ENCODE measurements at regions not wholly inside any gene's neighbourhood (a gene's known extent, or its start where the extent isn't known, plus 50 kb on each side); places are given as distances from the start of the nearest gene placed in this dataset.

DNA sequence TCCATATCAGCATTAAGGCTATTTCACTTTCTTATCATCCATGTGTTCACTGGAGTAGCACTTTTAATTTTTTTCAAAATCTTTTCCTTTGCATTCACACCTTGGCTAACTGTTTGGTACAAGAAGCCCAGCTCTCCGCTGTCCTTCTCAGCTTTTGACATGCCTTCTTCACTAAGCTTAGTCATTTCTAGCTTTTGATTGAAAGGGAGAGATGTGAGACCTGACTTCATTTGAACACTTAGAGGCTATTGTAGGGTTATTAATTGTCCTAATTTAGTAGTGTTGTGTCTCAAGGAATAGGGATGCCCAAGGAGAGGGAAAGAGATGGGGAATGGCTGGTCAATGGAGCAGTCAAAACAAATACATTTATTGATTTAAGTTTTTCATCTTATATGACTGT, 350.0 kb downstream of the CXCL12 start:
- no peak for TF ChIP-seq SIN3A (IDR thresholded peaks at IDR 0.05; ENCODE audit: low read depth)
- no peak for TF ChIP-seq ZFX (IDR thresholded peaks at IDR 0.05)
- no peak for TF ChIP-seq YY1 (IDR thresholded peaks at IDR 0.05; ENCODE audit: extremely low read depth, insufficient replicate concordance, low read depth, low read length)
- H3K4me3 ChIP-seq (replicated peaks in 1 of 2; ENCODE audit: low read depth in 1 of 2, low read length in 2 of 2): no peak overlapping the region
- intact Hi-C loops (cut with micrococcal nuclease): no loop called here
- H2AFZ ChIP-seq (ENCODE audit: low read depth, low read length, poor library complexity, severe bottlenecking): no peak overlapping the region
- no peak overlapping the region for H3K27ac ChIP-seq (ENCODE audit: low read depth, low read length)
- H3K36me3 ChIP-seq (ENCODE audit: control insufficient read depth in 1 of 2, insufficient read depth in 2 of 2, low read length in 2 of 2): no peaks in the 10 kb centered on the region
- ChIA-PET POLR2A (no interaction called here), RAD21 (ENCODE audit: low non-redundant PET in 1 of 2, low total read pairs in 2 of 2, uncharacterized antibody in 2 of 2, unreplicated experiment in 2 of 2) (no interaction called here), CTCF (no interaction called here)
- no peak overlapping the region for H3K4me2 ChIP-seq (ENCODE audit: low read length)
- ATAC-seq (no peak), DNase-seq (ENCODE audit: low read depth, low spot score) (no peak)
- 0 out of 2 replicates have a peak, but pooled peaks cover 19% of the 10 kb centered on the region for H3K27me3 ChIP-seq (ENCODE audit: insufficient read depth, low read length)
- no peaks in the 10 kb centered on the region for H3K4me1 ChIP-seq (ENCODE audit: control insufficient read depth in 1 of 2, insufficient read depth in 2 of 2, low read length in 2 of 2)
- BruUV-seq (replicated peaks): no TSS peak
- no peak overlapping the region for H3K9ac ChIP-seq (ENCODE audit: low read length)
- H3K9me2 ChIP-seq (ENCODE audit: insufficient read depth): no peaks in the 10 kb centered on the region
- no peaks in the 10 kb centered on the region for H4K20me1 ChIP-seq (ENCODE audit: insufficient read depth)
- no peaks in the 10 kb centered on the region for H3K9me3 ChIP-seq (ENCODE audit: control insufficient read depth in 1 of 2, insufficient read depth in 1 of 2, low read depth in 1 of 2, low read length in 2 of 2)
- H3K79me2 ChIP-seq (ENCODE audit: insufficient read depth, low read length): no peaks in the 10 kb centered on the region

DNA sequence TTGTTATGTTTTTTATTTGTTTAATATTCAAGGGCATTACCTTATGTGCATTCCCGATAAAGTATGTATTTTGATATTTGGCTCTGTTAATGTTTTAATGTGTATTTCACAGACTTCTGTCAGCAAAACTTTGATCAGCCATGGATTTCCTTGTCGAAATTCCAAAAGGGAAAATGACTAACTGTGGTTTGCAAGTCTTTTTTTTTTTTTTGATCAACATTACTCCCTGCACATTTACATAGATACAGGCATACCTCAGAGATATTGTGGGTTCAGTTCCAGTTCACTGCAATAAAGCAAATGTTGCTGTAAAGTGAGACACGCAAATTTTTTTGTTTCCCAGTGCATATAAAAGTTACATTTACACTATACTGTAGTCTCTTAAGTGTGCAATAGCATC, 351.9 kb downstream of the CXCL12 start:
- intact Hi-C loops (cut with micrococcal nuclease): no loop called here
- TF ChIP-seq, protein P1, sequence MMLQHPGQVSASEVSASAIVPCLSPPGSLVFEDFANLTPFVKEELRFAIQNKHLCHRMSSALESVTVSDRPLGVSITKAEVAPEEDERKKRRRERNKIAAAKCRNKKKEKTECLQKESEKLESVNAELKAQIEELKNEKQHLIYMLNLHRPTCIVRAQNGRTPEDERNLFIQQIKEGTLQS (IDR thresholded peaks at IDR 0.05): no peak
- TF ChIP-seq, protein P2, sequence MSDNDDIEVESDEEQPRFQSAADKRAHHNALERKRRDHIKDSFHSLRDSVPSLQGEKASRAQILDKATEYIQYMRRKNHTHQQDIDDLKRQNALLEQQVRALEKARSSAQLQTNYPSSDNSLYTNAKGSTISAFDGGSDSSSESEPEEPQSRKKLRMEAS (IDR thresholded peaks at IDR 0.05): no peak
- no peak for TF ChIP-seq SP1 (IDR thresholded peaks at IDR 0.05; ENCODE audit: low read depth)
- no peak for TF ChIP-seq EGR1 (IDR thresholded peaks at IDR 0.05; ENCODE audit: low read depth)
- TF ChIP-seq, protein P3, sequence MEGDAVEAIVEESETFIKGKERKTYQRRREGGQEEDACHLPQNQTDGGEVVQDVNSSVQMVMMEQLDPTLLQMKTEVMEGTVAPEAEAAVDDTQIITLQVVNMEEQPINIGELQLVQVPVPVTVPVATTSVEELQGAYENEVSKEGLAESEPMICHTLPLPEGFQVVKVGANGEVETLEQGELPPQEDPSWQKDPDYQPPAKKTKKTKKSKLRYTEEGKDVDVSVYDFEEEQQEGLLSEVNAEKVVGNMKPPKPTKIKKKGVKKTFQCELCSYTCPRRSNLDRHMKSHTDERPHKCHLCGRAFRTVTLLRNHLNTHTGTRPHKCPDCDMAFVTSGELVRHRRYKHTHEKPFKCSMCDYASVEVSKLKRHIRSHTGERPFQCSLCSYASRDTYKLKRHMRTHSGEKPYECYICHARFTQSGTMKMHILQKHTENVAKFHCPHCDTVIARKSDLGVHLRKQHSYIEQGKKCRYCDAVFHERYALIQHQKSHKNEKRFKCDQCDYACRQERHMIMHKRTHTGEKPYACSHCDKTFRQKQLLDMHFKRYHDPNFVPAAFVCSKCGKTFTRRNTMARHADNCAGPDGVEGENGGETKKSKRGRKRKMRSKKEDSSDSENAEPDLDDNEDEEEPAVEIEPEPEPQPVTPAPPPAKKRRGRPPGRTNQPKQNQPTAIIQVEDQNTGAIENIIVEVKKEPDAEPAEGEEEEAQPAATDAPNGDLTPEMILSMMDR (IDR thresholded peaks at IDR 0.05 in 2 of 3, conservative IDR thresholded peaks at IDR 0.05 in 1 of 3; ENCODE audit: borderline replicate concordance in 1 of 3, insufficient read depth in 1 of 3, low read depth in 2 of 3, low read length in 2 of 3): no peak
- TF ChIP-seq SIN3A (IDR thresholded peaks at IDR 0.05; ENCODE audit: low read depth): no peak
- TF ChIP-seq ELF1 (IDR thresholded peaks at IDR 0.05; ENCODE audit: borderline replicate concordance, low read depth): no peak
- no peak for TF ChIP-seq POLR2A (IDR thresholded peaks at IDR 0.05; ENCODE audit: borderline replicate concordance, extremely low read depth, insufficient read depth, insufficient read length)
- TF ChIP-seq YY1 (IDR thresholded peaks at IDR 0.05; ENCODE audit: extremely low read depth, insufficient replicate concordance, low read depth, low read length): no peak
- TF ChIP-seq RAD21 (IDR thresholded peaks at IDR 0.05; ENCODE audit: low read depth): no peak
- H3K27ac ChIP-seq (ENCODE audit: low read depth, low read length): no peak overlapping the region
- no peak overlapping the region for H3K4me2 ChIP-seq (ENCODE audit: low read length)
- BruUV-seq (replicated peaks): no TSS peak
- ChIA-PET CTCF (no interaction called here), POLR2A (no interaction called here), RAD21 (ENCODE audit: low non-redundant PET in 1 of 2, low total read pairs in 2 of 2, uncharacterized antibody in 2 of 2, unreplicated experiment in 2 of 2) (no interaction called here)
- DNase-seq (ENCODE audit: low read depth, low spot score) (no peak), ATAC-seq (no peak)
- no peak overlapping the region for H3K9ac ChIP-seq (ENCODE audit: low read length)
- H3K4me3 ChIP-seq (replicated peaks in 1 of 2; ENCODE audit: low read depth in 1 of 2, low read length in 2 of 2): no peak overlapping the region
- no peaks in the 10 kb centered on the region for H3K9me3 ChIP-seq (ENCODE audit: control insufficient read depth in 1 of 2, insufficient read depth in 1 of 2, low read depth in 1 of 2, low read length in 2 of 2)
- no peaks in the 10 kb centered on the region for H3K79me2 ChIP-seq (ENCODE audit: insufficient read depth, low read length)
- H3K27me3 ChIP-seq (ENCODE audit: insufficient read depth, low read length): 0 out of 2 replicates have a peak, but pooled peaks cover 16% of the 10 kb centered on the region
- no peaks in the 10 kb centered on the region for H3K9me2 ChIP-seq (ENCODE audit: insufficient read depth)
- H2AFZ ChIP-seq (ENCODE audit: low read depth, low read length, poor library complexity, severe bottlenecking): no peak overlapping the region
- H4K20me1 ChIP-seq (ENCODE audit: insufficient read depth): no peaks in the 10 kb centered on the region
- H3K36me3 ChIP-seq (ENCODE audit: control insufficient read depth in 1 of 2, insufficient read depth in 2 of 2, low read length in 2 of 2): no peaks in the 10 kb centered on the region
- H3K4me1 ChIP-seq (ENCODE audit: control insufficient read depth in 1 of 2, insufficient read depth in 2 of 2, low read length in 2 of 2): no peaks in the 10 kb centered on the region

Measured in HCT116 (cell line).